HuH-7 (cell line): ENCODE measurements at regions not wholly inside any gene's neighbourhood (a gene's known extent, or its start where the extent isn't known, plus 50 kb on each side); places are given as distances from the start of the nearest gene placed in this dataset.
"Not testable (repeated sequence)": the region's sequence is repeated elsewhere in the genome, so short reads cannot be mapped to it uniquely, and the experiment has no call there.

ENCODE experiments used
- DNase-seq: peaks from one replicate; pipeline ENCODE4 v3.0.0; 2011; ENCODE audit warnings: low spot score

DNA sequence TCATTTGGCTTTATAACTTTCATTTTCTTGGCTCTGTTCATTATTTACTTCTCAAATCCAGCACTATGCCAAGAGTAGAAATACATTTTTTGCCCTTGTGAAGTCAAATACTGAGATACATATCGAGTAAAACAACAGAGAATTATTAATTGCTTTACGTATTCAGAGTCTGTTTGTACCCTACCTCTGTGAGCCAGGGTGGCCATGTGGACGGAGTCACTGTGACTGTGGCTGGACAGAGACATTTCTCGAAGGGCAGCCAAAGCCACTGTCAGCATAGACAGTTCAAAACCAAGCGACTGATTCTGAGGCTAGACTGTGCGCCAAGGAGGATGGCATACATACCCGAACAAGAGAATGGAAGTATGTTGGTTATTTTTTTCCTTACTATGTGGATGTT is 391.0 kb upstream of the PROX1 start:
- no peak for DNase-seq

DNA sequence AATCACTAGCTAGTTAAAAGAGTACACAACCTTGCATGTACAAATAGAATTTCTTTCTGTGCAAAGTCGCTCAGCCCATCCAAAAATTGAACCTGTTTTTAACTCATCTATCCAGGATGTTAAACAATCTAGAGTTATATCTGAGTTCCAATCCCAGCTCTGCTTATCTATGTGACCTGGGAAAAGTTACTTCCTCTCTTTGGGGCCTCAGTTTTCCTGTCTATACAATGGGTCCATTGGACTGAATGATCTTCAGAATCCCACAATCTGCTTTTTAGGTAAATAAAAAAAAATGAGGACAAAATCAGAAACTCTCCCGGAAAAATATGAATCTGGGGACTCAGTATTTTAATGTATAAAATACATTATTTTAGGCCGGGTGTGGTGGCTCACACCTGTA is 389.5 kb upstream of the PROX1 start:
- DNase-seq, result no peak

DNA sequence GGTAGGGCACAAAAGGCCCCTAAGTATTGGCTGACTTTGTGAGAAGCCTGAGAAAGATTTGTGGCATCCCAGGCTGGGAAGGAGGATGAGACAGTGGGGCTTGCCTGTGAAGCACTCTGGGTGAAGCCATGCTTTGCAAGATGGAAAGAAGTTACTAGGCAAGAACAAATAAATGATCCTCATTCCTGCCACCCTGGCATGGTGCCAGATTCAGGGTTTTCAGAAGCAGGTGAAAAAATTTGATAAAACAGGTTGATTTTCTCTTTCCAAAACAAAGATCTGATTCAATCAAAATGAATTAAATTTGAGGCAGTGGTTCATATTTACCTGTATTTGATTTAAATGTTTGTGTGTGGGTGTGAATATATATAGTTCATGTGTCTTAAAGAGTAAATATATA is 386.9 kb upstream of the PROX1 start:
- no peak for DNase-seq

DNA sequence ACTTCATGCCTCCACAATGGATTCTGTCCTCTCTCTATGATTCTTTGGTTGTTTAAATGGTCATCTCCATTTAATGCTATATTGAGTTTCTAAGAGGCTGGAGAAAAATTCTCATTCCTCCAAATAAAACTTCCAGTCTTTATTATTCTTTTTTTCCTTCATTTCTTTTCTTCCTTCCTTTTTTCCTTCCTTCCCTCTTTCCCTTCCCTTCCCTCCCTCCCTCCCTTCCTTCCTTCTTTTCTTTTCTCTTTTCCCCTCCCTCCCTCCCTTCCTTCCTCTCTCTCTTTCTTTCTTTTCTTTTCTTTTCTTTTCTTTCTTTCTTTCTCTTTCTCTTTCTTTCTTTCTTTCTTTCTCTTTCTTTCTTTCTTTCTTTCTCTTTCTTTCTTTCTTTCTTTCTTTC is 386.1 kb upstream of the PROX1 start:
- not testable (repeated sequence) for DNase-seq

DNA sequence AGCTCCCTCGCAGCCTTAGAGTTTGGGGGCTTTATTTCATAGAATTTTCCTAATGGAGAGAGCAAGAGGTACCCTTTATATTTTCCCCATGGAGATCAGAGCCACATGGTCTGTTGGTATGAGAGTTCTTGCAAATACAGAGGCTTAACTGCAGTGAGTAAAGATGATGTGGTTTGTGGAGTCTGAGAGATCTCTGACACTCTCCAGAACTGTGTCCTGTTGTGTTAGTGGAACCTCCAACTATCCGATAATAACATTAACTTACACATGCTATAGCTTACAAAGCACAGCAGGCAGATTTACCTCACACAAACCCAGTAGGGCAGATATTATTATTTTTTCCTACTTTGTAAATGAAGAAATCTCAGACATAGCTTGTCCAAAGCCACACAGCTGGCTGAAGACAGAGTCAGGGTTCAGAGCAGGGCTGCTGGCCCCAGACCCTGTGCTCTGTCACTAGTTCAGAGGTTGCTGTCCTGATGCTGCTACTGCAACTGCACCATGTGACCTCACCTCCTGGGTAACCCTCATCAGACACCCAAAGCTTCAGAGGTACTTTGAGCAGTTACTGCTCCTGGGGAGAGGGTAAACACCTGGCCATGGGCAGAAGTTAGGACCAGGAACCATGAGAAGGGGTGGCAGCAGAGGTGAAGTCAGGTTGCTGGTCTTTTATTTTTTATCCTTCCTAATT is 384.8 kb upstream of the PROX1 start:
- no peak for DNase-seq

DNA sequence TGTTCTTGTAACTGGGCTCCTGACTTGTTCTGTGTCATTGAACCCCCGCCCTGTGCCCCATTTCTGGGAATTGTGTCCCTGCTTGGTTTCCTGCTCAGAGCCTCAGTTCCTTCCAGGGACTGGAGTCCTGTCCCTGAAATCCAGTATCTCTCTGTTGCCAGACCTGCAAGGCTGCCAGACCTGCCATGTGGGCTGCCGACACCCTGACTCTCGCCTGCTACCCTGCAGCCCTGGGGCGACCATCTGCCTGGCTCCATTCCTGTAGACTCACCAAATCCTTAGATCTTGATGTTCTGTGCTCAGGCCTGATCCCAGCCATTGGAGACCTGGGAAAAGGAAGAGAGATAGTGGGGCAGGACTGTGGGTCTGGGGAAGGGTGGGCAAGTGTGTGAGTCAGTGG is 383.3 kb upstream of the PROX1 start:
- no peak for DNase-seq

DNA sequence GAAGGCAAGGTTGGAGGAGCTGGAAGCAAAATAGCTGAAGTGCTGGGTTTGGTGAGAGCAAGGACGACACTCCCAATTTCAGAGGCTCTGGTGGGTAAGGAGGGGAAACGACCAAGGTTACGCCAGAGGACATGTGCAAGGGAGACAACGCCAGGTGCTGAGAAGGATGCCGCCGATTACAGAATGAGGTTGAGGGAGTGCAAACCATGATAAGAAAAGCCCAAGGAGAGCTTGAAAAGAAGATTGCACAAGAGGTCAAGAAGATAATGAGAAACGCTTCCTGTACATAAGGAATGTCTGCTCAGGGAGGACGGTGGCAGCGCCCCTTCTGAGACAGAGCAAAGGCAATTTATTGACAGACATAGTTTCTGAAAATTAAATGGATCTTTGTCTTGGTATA is 382.0 kb upstream of the PROX1 start:
- DNase-seq, result no peak

DNA sequence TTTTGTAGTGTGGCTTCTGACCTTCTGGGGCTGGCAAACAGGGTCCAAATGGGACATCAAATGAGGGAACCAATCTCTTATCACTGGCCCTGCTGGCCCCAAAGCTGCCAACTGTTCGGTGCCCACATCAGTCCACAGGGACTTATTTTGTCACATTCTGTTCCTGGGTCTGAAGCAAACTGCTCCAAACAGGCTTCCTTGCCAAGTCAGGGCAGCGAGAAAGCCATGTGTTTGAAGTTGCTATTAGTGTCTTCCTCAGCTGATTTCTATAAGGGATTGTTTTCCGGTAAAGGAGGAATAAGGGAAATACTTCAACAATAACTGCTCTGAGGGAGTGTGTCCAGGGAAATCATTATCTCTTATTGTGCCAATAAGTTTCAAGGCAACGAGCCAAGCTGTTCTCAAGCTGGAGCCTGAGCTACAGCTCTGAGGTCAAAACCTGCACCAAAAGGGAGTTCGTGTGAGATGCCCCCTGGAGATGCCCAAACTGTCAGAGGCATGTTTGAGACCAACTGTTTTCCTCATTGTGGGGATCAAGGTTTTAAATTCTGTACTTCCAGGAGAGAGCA is 381.4 kb upstream of the PROX1 start:
- DNase-seq, result no peak

DNA sequence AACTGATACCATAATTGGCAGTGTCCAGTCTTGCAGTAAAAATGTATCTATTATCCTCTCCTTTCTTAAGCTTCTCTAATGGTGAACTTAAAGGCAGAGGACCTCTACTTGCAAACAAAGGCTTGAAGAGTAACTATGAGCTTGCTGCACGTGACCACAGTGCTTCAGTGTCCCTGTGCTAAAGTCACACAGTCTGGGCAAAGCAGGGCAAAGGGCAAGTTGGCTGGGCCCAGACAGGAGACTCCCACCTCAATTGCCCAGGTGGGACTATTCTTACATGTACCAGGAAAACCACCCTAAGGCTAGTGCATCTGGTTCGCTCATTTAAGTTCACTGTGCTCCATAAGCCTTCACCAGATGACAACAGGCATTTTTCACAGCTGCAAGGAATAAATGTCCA is 374.2 kb upstream of the PROX1 start:
- no peak for DNase-seq

DNA sequence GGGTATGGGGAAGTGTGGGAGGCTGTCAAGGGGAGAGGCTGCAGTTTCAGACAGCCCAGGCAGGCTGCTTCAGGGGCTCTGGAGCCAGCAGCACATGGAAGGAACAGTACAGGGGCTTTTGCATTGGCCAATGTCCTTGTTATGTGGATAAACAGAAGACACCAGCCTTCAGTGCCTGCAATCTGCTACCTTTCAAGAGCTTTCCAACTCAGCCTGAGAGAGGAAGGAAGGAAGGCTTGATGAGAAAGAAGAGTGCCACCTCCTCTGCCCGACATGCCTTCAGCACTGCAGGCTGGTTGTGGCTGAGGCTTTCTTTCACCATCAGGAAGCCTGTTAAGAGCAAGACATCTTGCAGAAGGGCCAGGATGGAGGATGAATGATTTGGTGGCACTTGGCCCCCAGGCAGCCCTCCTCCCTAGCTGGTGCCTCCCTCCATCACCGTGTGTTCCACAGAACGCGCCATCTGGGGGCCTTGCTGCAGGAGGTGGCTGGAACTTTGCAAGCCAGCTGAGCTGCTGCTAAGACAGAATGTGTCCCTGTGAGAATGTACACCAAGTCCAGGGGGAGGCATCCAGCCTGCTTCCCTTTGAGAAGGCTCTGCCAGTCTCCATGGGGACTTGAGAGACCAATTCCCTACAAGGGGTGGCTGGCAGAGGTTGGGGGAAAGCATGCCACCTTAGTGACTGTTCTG is 372.4 kb upstream of the PROX1 start:
- DNase-seq, result no peak

DNA sequence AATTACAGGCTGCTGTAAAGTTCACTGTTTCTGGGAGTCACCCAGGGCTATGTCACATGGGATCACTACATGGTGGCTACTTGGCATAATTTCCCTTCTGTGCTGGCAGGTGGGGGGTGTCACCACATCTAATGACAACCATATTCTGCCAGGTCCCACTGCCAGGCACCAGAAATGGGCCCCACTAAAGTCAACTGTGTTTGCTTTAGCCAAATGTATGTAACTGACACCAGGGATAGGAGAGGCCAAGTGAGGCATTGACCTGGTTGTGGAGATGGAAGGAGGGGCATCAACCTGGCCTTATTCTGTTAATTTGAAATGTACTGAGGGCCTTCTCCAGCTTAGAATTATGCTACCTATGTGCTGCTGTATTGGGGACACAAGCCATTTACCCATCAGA is 370.6 kb upstream of the PROX1 start:
- DNase-seq, result no peak

DNA sequence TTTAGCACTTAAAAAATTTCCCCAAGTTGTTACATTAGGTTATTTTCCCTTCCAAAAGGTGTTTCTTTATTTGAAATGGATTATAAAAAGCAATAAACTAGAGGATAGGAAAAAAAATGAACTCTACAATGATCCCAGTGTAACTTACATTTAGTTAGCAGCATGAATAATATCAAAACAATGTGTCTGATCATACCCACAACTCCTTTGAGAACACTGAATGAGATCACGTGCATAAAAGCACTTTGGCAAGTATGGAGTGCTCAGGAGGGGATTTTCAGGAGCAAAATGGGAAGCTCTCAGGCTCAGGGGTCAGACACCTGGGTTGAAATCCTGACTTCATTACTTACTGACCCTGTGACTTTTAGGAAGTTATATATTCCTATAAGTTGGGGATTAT is 369.7 kb upstream of the PROX1 start:
- no peak for DNase-seq

DNA sequence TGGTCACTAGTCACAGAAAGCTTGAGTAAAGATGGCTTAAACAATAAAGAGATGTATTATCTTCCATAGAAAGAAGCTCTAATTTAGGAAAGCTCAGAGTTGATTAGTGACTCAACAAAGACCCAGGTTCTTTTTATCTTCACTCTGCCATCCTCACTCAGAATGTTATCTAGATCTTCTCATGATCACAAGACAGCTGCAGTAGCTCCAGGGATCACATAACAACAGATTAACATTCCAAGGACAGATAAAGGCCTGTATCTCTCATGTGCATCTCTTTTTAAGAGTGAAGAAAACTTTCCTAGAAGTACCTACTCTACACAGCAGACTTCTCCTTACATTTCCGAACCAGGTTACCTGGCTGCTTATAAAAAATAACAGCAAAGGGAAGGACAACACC is 368.7 kb upstream of the PROX1 start:
- DNase-seq, result no peak

DNA sequence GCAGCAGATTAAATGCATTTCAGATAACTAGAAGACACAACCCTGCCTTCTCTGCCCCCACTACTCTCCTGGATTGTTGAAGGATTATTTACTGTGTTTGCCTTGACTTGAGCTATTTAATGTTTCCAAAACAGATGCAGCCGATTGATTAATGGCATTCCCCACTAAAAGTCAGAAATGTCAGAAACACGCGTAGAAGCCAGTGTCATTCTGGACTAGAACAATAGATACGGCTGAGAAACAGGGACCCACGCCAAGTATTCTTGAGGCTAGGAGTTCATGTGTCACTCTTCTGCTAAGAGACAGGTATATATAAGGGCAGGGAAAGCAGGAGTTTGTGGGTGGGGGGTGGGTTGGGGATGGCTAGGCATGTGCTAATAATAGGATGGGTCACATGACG is 366.7 kb upstream of the PROX1 start:
- no peak for DNase-seq

DNA sequence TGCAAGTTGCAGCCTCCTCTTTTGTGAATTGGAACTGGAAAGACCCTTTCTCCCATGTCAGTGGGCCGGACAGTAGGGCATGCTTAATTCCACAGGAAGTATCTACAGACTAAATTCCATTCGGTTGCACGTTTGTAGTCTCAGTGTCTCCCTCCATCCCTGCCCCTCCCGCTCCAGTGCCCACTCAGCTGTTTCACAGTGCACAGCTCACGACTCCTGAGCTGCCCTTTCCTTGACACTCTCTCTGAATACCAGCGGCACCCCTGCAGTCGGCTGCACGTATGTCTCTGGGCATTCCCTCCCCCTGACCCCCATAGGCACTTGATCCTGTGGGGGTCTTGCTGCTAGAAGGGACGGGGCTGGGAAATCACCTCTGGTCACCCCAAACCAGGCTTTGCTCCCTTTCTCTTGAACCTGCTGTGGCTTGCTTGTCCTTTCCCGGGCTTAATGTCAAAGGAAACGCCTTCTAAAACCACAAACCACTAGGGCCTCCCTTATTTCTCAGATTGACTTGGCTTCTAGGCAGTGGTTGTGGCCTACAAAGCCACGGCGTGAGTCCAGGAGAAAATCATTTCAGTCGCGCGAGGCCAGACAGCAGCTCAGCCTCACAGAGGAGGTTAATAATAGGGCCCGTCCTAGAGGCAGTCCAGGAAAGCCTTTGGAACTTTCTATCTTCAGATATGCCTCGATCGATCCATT is 365.3 kb upstream of the PROX1 start:
- no peak for DNase-seq

DNA sequence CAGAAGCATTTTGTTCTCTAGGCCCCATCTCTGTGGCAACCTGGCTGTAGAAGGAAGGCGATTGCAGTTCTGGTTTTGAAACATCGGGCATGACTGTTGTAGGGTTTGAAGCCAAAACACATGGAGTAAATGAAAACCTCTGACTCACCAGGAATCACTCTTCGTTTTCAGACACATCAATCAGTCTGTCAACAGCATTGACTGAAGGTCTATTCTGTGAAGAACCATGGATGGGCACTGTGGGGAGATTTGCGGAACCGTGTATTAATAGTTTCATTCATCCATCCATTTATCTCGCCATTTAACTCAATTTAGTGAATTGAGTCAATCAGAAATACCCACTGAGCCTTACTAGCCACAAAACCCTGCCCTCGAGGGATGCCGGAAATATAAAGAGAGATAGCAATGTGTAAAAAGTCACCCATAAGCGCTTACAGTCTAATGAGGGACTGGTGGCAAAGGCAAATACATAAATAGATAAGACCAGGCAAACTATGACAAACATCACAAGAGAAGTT is 364.6 kb upstream of the PROX1 start:
- no peak for DNase-seq

DNA sequence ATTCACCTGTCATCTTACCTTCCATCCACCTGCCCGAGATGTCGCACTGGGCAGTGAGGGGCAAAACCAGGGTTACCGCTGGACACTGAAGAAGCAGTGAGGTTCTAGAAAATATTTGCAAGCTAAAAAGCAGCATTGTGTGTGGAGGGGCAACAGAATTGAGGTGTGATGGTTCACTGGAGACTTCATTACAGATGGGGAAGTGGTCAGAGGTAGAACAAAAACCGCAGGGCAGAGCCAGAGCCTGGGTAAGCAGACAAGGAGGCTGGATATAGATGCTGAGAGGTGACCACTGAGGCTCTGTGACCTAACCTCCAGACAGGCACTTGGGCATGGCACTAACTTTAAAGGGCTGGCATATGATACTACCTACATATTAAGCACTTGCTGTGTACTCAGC is 363.9 kb upstream of the PROX1 start:
- DNase-seq, result no peak

DNA sequence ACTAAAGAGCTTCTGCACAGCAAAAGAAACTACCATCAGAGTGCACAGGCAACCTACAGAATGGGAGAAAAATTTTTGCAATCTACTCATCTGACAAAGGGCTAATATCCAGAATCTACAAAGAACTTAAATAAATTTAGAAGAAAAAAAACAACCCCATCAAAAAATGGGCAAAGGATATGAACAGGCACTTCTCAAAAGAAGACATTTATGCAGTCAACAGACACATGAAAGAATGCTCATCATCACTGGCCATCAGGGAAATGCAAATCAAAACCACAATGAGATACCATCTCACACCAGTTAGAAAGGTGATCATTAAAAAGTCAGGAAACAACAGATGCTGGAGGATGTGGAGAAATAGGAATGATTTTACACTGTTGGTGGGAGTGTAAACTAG is 351.0 kb upstream of the PROX1 start:
- not testable (repeated sequence) for DNase-seq

DNA sequence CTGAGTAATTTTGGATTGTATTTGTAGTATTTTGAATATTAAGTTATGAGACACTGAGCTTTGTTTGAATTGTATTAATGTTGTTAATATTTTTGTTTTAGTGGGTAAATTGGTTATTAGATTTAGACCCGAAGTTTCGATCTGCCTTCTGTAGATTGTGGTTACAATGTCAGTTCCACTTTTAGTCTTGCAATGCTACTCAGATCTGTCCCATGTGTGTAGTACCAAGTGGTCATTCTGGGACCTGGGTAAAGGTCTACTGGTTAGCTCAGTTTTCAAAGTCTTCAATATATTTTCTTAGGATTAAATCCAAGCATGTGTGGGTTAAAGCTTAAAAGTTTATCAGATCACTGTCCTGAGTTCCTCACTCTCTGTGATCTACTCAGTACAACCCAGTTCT is 346.5 kb upstream of the PROX1 start:
- DNase-seq, result no peak

DNA sequence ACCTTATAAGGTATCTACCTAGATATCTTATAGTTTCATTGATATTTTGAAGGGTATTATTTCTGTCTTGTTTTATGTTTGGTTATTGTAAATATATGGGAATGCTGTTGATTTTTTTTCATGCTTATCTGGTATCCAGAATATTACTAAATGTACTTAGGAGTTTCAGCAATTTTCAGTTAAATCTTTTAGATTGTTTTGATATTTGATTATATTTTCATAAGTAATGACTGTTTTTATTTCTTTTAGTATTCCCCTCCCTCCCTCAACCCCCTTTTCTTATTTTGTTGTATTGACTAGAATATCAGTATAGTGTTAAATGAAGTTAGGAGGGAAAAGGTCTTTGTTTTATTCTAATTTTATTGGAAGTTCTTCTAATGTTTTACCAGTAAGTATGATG is 344.4 kb upstream of the PROX1 start:
- no peak for DNase-seq

DNA sequence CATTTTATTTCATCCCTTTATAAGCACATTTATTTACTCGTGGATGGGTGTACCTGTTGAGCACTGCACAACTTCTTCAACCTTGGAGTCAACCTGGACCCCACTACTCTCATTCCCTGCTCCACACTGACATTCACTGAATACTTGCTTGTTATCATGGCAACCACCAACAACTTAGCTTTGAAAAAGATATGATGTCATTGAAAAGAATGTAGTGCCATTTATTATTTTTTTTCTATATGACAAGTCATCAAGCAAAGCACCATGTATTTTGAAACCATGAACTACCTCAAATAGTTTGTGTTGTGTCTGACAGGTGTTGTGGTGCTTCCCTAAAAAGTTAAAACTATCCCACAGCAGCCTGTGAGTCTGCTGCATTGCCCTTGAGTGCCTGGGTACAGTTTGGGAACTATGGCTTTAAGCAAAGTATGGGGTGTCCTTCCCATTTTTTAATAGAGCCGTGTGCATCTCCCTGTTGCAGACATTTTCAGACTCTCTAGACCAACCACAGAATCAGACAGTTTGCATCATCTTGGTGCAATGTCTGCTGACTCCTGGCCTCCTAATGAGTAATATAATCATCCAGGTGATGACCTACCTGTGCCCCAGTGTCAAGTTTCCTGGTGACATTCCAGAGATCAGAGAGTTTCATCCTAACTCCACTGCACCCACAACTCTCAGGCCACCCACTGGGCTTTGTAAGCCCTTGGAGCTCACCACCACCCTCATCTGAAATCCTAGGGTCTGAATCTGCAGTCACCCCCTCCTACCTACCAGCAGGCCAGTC is 339.7 kb upstream of the PROX1 start:
- no peak for DNase-seq

DNA sequence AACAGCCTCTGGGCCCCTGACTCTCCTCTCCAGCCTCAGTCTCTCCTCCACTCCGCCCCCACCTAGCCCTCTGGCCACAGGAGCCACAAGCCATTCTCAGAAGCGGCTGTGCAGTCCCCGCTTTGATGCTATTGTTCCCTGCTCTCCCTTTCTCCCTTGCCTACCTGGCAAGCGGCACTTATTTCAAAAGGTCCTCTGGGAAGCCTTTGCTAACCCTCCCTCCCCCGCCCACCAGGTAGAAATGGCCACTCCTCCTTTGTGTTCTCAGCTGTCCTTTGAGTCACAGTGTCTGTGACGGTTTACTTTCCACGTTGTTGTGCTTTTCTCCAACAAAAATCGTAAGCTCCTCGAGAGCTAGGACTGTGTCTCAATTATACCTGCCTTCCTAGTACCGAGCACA is 338.4 kb upstream of the PROX1 start:
- DNase-seq, result no peak
